GM06990 (cell line): ENCODE measurements at regions not wholly inside any gene's neighbourhood (a gene's known extent, or its start where the extent isn't known, plus 50 kb on each side); places are given as distances from the start of the nearest gene placed in this dataset.
"Not testable (repeated sequence)": the region's sequence is repeated elsewhere in the genome, so short reads cannot be mapped to it uniquely, and the experiment has no call there.

ENCODE experiments used
- DNase-seq: peaks from one replicate; pipeline ENCODE4 v3.0.0-alpha.2; 2011; ENCODE audit not compliant: insufficient read length; ENCODE audit errors: extremely low read depth
- H3K27me3 ChIP-seq: replicated peaks from 2 replicates; pipeline ENCODE4 v1.6.0; 2011; ENCODE audit warnings: low read length; ENCODE audit not compliant: control insufficient read depth, insufficient read depth
- H3K36me3 ChIP-seq: 2 replicates; pipeline ENCODE4 v1.5.1; 2011; ENCODE audit warnings: low read length; ENCODE audit not compliant: control insufficient read depth, insufficient read depth
- H3K4me3 ChIP-seq: replicated peaks from 2 replicates; pipeline ENCODE4 v1.5.1; 2011; ENCODE audit warnings: low read depth, mild to moderate bottlenecking, control low read depth, low read length
- CTCF ChIP-seq: IDR thresholded peaks from 2 replicates; pipeline ENCODE4 v1.5.1; 2011; ENCODE audit warnings: low read length, control low read depth, mild to moderate bottlenecking, inconsistent platforms; ENCODE audit not compliant: insufficient read depth, poor library complexity, severe bottlenecking

- no peaks in the 10 kb centered on the region for H3K27me3 ChIP-seq
- no peak overlapping the region for H3K4me3 ChIP-seq
- peak; percentile 58 for TF ChIP-seq CTCF
- H3K36me3 ChIP-seq, result no peaks in the 10 kb centered on the region
- peak; percentile 16 for DNase-seq
Observed at GRCh38 chr20:43404878-43405277, 52.8 kb upstream of the SRSF6 start.

GRCh38 chr20:43400882-43401281 is 56.8 kb upstream of the SRSF6 start:
- not testable (repeated sequence) for DNase-seq, H3K36me3 ChIP-seq, H3K4me3 ChIP-seq, H3K27me3 ChIP-seq

- Histone ChIP-seq H3K4me3 (no peak overlapping the region), H3K36me3 (no peaks in the 10 kb centered on the region), H3K27me3 (no peaks in the 10 kb centered on the region)
- no peak for TF ChIP-seq CTCF
- DNase-seq, result no peak
Observed at GRCh38 chr20:43398676-43399324, 58.9 kb upstream of the SRSF6 start.

- no peak overlapping the region for H3K4me3 ChIP-seq
- no peaks in the 10 kb centered on the region for H3K27me3 ChIP-seq
- no peaks in the 10 kb centered on the region for H3K36me3 ChIP-seq
- no peak for TF ChIP-seq CTCF
- DNase-seq, result no peak
Observed at GRCh38 chr20:43397147-43397546, 60.5 kb upstream of the SRSF6 start.

- Histone ChIP-seq H3K36me3 (no peaks in the 10 kb centered on the region), H3K27me3 (no peaks in the 10 kb centered on the region), H3K4me3 (no peak overlapping the region)
- TF ChIP-seq CTCF, result no peak
- no peak for DNase-seq
Observed at GRCh38 chr20:43393052-43393451, 64.6 kb upstream of the SRSF6 start.

GRCh38 chr20:43392561-43392960 is 65.1 kb upstream of the SRSF6 start:
- no peak for TF ChIP-seq CTCF
- no peak for DNase-seq
- Histone ChIP-seq H3K27me3 (no peaks in the 10 kb centered on the region), H3K4me3 (no peak overlapping the region), H3K36me3 (no peaks in the 10 kb centered on the region)
